ENCODE measurements at regions not wholly inside any gene's neighbourhood (a gene's known extent, or its start where the extent isn't known, plus 50 kb on each side); places are given as distances from the start of the nearest gene placed in this dataset.

DNA sequence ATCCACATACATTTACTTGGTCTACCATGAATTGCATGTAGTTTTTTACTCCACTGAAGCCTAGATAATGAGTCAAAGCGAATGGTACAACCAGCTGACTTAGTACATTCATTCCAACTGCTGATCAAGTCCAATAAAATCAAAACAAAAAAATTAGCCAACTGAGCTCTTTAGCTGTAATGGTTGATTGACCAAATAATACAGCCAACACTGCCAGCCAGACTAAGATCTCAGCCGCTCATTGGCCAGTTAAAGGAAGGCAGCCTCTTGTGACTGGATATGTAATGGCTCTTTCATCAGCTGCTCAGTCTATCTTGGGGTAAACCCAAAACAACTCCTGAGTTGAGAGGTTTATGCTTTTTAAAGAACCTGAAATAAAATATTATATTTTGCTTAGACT lies 204.3 kb upstream of the RSPO3 start:
- no peak overlapping the region for H2AK5ac ChIP-seq (ENCODE audit: low read depth, low read length)
- H2BK120ac ChIP-seq (ENCODE audit: low read depth, low read length) = no peak overlapping the region
- H3K56ac ChIP-seq (ENCODE audit: extremely low read depth, insufficient read depth, low read length) = no peak overlapping the region
- ATAC-seq (ENCODE audit: low read depth) = no peak
- no peak overlapping the region for H3K23ac ChIP-seq (ENCODE audit: low read depth, low read length)
- no peak overlapping the region for H3K4me3 ChIP-seq (ENCODE audit: insufficient read depth, low read depth, low read length)
- no peak overlapping the region for H4K8ac ChIP-seq (ENCODE audit: low read depth in 2 of 2, low read length in 2 of 2)
- POLR2A ChIA-PET (ENCODE audit: unreplicated experiment) = no interaction called here
- H3K27me3 ChIP-seq (ENCODE audit: control insufficient read depth, insufficient read depth, low read length) = no peaks in the 10 kb centered on the region
- H4K91ac ChIP-seq (ENCODE audit: insufficient read depth, low read depth, low read length) = no peak overlapping the region
- H2AFZ ChIP-seq (replicated peaks; ENCODE audit: low read length, poor library complexity) = no peak overlapping the region
- intact Hi-C loops (cut with micrococcal nuclease) = no loop called here
- no peak overlapping the region for H3K4me2 ChIP-seq (ENCODE audit: low read depth, low read length)
- no peak for TF ChIP-seq RCOR1 (IDR thresholded peaks at IDR 0.05; ENCODE audit: insufficient replicate concordance, low read length)
- TF ChIP-seq, protein P1, sequence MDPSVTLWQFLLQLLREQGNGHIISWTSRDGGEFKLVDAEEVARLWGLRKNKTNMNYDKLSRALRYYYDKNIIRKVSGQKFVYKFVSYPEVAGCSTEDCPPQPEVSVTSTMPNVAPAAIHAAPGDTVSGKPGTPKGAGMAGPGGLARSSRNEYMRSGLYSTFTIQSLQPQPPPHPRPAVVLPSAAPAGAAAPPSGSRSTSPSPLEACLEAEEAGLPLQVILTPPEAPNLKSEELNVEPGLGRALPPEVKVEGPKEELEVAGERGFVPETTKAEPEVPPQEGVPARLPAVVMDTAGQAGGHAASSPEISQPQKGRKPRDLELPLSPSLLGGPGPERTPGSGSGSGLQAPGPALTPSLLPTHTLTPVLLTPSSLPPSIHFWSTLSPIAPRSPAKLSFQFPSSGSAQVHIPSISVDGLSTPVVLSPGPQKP (IDR thresholded peaks at IDR 0.05; ENCODE audit: borderline replicate concordance, low read depth, low read length) = no peak
- TF ChIP-seq, protein P2, sequence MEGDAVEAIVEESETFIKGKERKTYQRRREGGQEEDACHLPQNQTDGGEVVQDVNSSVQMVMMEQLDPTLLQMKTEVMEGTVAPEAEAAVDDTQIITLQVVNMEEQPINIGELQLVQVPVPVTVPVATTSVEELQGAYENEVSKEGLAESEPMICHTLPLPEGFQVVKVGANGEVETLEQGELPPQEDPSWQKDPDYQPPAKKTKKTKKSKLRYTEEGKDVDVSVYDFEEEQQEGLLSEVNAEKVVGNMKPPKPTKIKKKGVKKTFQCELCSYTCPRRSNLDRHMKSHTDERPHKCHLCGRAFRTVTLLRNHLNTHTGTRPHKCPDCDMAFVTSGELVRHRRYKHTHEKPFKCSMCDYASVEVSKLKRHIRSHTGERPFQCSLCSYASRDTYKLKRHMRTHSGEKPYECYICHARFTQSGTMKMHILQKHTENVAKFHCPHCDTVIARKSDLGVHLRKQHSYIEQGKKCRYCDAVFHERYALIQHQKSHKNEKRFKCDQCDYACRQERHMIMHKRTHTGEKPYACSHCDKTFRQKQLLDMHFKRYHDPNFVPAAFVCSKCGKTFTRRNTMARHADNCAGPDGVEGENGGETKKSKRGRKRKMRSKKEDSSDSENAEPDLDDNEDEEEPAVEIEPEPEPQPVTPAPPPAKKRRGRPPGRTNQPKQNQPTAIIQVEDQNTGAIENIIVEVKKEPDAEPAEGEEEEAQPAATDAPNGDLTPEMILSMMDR (conservative IDR thresholded peaks at IDR 0.05; ENCODE audit: low read depth, low read length) = no peak
- no peak for TF ChIP-seq BHLHE40 (IDR thresholded peaks at IDR 0.05; ENCODE audit: low read depth, low read length)
- no peak for TF ChIP-seq RAD21 (IDR thresholded peaks at IDR 0.05; ENCODE audit: low read length)
- TF ChIP-seq CEBPB (IDR thresholded peaks at IDR 0.05; ENCODE audit: low read depth, low read length) = no peak
- TF ChIP-seq FOS (IDR thresholded peaks at IDR 0.05; ENCODE audit: low read depth, low read length) = no peak
- no peak for TF ChIP-seq MAZ (IDR thresholded peaks at IDR 0.05; ENCODE audit: borderline replicate concordance, low read depth, low read length)
- TF ChIP-seq SMC3 (IDR thresholded peaks at IDR 0.05; ENCODE audit: low read depth, low read length) = no peak
- TF ChIP-seq MAFK (IDR thresholded peaks at IDR 0.05; ENCODE audit: low read depth, low read length) = no peak
- TF ChIP-seq, protein P3, sequence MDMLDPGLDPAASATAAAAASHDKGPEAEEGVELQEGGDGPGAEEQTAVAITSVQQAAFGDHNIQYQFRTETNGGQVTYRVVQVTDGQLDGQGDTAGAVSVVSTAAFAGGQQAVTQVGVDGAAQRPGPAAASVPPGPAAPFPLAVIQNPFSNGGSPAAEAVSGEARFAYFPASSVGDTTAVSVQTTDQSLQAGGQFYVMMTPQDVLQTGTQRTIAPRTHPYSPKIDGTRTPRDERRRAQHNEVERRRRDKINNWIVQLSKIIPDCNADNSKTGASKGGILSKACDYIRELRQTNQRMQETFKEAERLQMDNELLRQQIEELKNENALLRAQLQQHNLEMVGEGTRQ (IDR thresholded peaks at IDR 0.05; ENCODE audit: low read depth, low read length) = no peak
- no peak for TF ChIP-seq RFX5 (IDR thresholded peaks at IDR 0.05; ENCODE audit: low read depth, low read length)
- no peak for TF ChIP-seq NFE2L2 (IDR thresholded peaks at IDR 0.05; ENCODE audit: low read depth, low read length)
- TF ChIP-seq CHD1 (IDR thresholded peaks at IDR 0.05; ENCODE audit: low read depth, low read length) = no peak
- TF ChIP-seq MXI1 (IDR thresholded peaks at IDR 0.05; ENCODE audit: borderline replicate concordance, low read depth, low read length) = no peak
- TF ChIP-seq POLR2A (IDR thresholded peaks at IDR 0.05; ENCODE audit: low read depth, low read length) = no peak
- H3K9me3 ChIP-seq (ENCODE audit: control insufficient read depth, insufficient read depth, low read length) = no peaks in the 10 kb centered on the region
- H3K18ac ChIP-seq (ENCODE audit: low read depth, low read length) = no peak overlapping the region
- no peaks in the 10 kb centered on the region for H3K79me1 ChIP-seq (ENCODE audit: low read depth in 1 of 2, low read length in 2 of 2)
- no CpG with 5 or more reads among the region's 2 CpGs for WGBS, 2 experiments (ENCODE audit: extremely low coverage in 2 of 2, insufficient read length in 1 of 2)
- no peak overlapping the region for H2BK15ac ChIP-seq (ENCODE audit: low read depth, low read length)
- no peaks in the 10 kb centered on the region for H4K20me1 ChIP-seq (ENCODE audit: insufficient read depth, low read length)
- no peak overlapping the region for H2BK20ac ChIP-seq (ENCODE audit: low read depth, low read length)
- no peak overlapping the region for H2AK9ac ChIP-seq (replicated peaks; ENCODE audit: low read depth, low read length, poor library complexity)
- H3K27ac ChIP-seq (ENCODE audit: insufficient read depth, low read length) = no peak overlapping the region
- H2BK5ac ChIP-seq (ENCODE audit: low read depth, low read length, poor library complexity, severe bottlenecking) = no peak overlapping the region
- H3K36me3 ChIP-seq (ENCODE audit: control insufficient read depth, insufficient read depth, low read length) = no peaks in the 10 kb centered on the region
- no peak overlapping the region for H3K9ac ChIP-seq (ENCODE audit: low read depth, low read length)
- H3K9me1 ChIP-seq (ENCODE audit: insufficient read depth, low read length) = no peaks in the 10 kb centered on the region
- no peak for DNase-seq
- H3K4me1 ChIP-seq (ENCODE audit: control insufficient read depth, insufficient read depth, low read length) = peaks cover under 1% of the 10 kb centered on the region; the same call in 1 of the 2 replicates
- dilution Hi-C loops (cut with HindIII; ENCODE audit: low sequenced_read_pairs, unreplicated experiment) = no loop called here
- in situ Hi-C loops (cut with MboI; ENCODE audit: low sequenced_read_pairs) = no loop called here
- CTCF ChIA-PET = no interaction called here
- no peak overlapping the region for H4K5ac ChIP-seq (ENCODE audit: low read depth, low read length)
- BruUV-seq (replicated peaks) = no TSS peak
- no peak overlapping the region for H3K4ac ChIP-seq (ENCODE audit: low read depth, low read length)
- no peak overlapping the region for H3K14ac ChIP-seq (replicated peaks; ENCODE audit: low read depth, low read length)
